K562 (cell line): ENCODE measurements at regions not wholly inside any gene's neighbourhood (a gene's known extent, or its start where the extent isn't known, plus 50 kb on each side); places are given as distances from the start of the nearest gene placed in this dataset.

Experiments
- CEBPB ChIP-seq: fragments of 450-650 bp; IDR thresholded peaks from 2 replicates; pipeline ENCODE4 v1.6.1; 2016; ENCODE audit warnings: missing genetic modification characterization, missing compliant biosample characterization
- CTBP1 ChIP-seq: fragments of 450-650 bp; IDR thresholded peaks from 2 replicates; pipeline ENCODE4 v1.6.1; 2016; ENCODE audit warnings: borderline replicate concordance
- ELF4 ChIP-seq: fragments of 450-650 bp; formaldehyde crosslinking; IDR thresholded peaks from 2 replicates; pipeline ENCODE4 v1.4.0; 2022; ENCODE audit warnings: missing genetic modification characterization
- NFIC ChIP-seq: fragments of 450-650 bp; IDR thresholded peaks from 2 replicates; pipeline ENCODE4 v1.6.1; 2017; ENCODE audit warnings: mild to moderate bottlenecking, inconsistent platforms
- NFRKB ChIP-seq: fragments of 450-650 bp; IDR thresholded peaks from 2 replicates; pipeline ENCODE4 v1.6.1; 2016; ENCODE audit warnings: low read depth
- XRCC3 ChIP-seq: fragments of 450-650 bp; IDR thresholded peaks from 2 replicates; pipeline ENCODE4 v1.6.1; 2017; ENCODE audit warnings: mild to moderate bottlenecking, moderate library complexity
- TF ChIP-seq, protein P1 (sequence below), 2 experiments: fragments of 150-350 bp in 1 of 2; IDR thresholded peaks; 2 replicates each; pipeline ENCODE4 v1.6.1; 2012 to 2016; ENCODE audit warnings: low read depth in 2 of 2, low read length in 2 of 2, mild to moderate bottlenecking in 1 of 2, moderate library complexity in 1 of 2
- TF ChIP-seq, protein P2 (sequence below): fragments of 250-450 bp; sonication (Bioruptor Pico); IDR thresholded peaks from 2 replicates; pipeline ENCODE4 v1.8.0; 2022; ENCODE audit warnings: inconsistent platforms, mild to moderate bottlenecking, moderate library complexity, borderline replicate concordance
- TF ChIP-seq, protein P3 (sequence below): fragments of 450-650 bp; IDR thresholded peaks from 2 replicates; pipeline ENCODE4 v1.6.1; 2017; ENCODE audit warnings: antibody characterized with exemption
- TF ChIP-seq, protein P4 (sequence below): fragments of 450-650 bp; conservative IDR thresholded peaks from 2 replicates; pipeline ENCODE4 v1.6.1; 2016; ENCODE audit warnings: missing genetic modification characterization, low read depth, mild to moderate bottlenecking, control low read depth, missing compliant biosample characterization
- TF ChIP-seq, protein P5 (sequence below): IDR thresholded peaks from 2 replicates; pipeline ENCODE4 v1.6.1; 2011; ENCODE audit warnings: borderline replicate concordance, low read depth, mild to moderate bottlenecking, moderate library complexity, low read length; ENCODE audit not compliant: insufficient read depth, poor library complexity, severe bottlenecking
- TF ChIP-seq, protein P6 (sequence below): fragments of 450-650 bp; conservative IDR thresholded peaks from 2 replicates; pipeline ENCODE4 v1.6.1; 2016; ENCODE audit warnings: missing genetic modification characterization, low read depth, mild to moderate bottlenecking, missing compliant biosample characterization, moderate library complexity
- TF ChIP-seq, protein P7 (sequence below): conservative IDR thresholded peaks from 2 replicates; pipeline ENCODE4 v1.6.1; 2011; ENCODE audit warnings: low read depth, mild to moderate bottlenecking, low read length; ENCODE audit not compliant: control insufficient read depth

DNA sequence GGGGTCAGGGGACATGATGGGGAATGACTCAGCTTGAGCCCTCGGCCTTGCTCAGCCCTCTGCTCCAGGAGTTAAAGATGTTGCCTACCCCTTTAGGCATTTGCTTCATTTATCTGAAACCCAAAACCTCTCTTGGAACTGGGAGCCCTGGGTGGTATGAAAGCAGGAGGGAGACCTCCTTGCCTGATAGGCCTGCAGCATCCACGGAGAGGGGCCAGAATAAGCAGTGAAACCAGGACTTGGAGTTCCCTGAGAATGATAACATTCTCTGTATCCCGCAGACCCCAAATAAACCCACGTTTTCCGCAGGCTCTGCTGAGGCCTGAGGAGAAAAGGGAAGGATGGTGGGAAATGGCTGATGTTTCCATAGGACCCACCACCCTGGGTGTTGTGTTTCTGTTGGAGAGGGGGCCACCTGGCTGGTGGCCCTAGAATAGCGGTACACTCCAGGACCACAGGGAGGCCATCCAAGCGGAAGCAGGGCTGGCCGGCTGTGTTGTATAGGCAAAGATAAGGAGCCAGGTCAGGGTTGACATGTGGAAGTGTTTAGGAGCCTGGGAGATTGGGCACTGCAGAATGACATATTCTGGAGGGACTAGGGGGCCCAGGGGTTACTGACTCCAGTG lies 77.4 kb downstream of the FOXD2 start (continued):
- TF ChIP-seq, protein P1, sequence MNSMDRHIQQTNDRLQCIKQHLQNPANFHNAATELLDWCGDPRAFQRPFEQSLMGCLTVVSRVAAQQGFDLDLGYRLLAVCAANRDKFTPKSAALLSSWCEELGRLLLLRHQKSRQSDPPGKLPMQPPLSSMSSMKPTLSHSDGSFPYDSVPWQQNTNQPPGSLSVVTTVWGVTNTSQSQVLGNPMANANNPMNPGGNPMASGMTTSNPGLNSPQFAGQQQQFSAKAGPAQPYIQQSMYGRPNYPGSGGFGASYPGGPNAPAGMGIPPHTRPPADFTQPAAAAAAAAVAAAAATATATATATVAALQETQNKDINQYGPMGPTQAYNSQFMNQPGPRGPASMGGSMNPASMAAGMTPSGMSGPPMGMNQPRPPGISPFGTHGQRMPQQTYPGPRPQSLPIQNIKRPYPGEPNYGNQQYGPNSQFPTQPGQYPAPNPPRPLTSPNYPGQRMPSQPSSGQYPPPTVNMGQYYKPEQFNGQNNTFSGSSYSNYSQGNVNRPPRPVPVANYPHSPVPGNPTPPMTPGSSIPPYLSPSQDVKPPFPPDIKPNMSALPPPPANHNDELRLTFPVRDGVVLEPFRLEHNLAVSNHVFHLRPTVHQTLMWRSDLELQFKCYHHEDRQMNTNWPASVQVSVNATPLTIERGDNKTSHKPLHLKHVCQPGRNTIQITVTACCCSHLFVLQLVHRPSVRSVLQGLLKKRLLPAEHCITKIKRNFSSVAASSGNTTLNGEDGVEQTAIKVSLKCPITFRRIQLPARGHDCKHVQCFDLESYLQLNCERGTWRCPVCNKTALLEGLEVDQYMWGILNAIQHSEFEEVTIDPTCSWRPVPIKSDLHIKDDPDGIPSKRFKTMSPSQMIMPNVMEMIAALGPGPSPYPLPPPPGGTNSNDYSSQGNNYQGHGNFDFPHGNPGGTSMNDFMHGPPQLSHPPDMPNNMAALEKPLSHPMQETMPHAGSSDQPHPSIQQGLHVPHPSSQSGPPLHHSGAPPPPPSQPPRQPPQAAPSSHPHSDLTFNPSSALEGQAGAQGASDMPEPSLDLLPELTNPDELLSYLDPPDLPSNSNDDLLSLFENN (IDR thresholded peaks at IDR 0.05; ENCODE audit: low read depth in 2 of 2, low read length in 2 of 2) = no peak
- no peak for TF ChIP-seq XRCC3
- TF ChIP-seq NFRKB = no peak
- TF ChIP-seq CTBP1 = peak; percentile 47; the same call in 1 of the 2 replicates
- TF ChIP-seq, protein P2, sequence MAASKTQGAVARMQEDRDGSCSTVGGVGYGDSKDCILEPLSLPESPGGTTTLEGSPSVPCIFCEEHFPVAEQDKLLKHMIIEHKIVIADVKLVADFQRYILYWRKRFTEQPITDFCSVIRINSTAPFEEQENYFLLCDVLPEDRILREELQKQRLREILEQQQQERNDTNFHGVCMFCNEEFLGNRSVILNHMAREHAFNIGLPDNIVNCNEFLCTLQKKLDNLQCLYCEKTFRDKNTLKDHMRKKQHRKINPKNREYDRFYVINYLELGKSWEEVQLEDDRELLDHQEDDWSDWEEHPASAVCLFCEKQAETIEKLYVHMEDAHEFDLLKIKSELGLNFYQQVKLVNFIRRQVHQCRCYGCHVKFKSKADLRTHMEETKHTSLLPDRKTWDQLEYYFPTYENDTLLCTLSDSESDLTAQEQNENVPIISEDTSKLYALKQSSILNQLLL (CRISPR knock-in tag) = no peak
- TF ChIP-seq, protein P3, sequence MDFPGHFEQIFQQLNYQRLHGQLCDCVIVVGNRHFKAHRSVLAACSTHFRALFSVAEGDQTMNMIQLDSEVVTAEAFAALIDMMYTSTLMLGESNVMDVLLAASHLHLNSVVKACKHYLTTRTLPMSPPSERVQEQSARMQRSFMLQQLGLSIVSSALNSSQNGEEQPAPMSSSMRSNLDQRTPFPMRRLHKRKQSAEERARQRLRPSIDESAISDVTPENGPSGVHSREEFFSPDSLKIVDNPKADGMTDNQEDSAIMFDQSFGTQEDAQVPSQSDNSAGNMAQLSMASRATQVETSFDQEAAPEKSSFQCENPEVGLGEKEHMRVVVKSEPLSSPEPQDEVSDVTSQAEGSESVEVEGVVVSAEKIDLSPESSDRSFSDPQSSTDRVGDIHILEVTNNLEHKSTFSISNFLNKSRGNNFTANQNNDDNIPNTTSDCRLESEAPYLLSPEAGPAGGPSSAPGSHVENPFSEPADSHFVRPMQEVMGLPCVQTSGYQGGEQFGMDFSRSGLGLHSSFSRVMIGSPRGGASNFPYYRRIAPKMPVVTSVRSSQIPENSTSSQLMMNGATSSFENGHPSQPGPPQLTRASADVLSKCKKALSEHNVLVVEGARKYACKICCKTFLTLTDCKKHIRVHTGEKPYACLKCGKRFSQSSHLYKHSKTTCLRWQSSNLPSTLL = 0 out of 2 replicates have a peak, but pooled peaks have one; percentile 64
- TF ChIP-seq, protein P4, sequence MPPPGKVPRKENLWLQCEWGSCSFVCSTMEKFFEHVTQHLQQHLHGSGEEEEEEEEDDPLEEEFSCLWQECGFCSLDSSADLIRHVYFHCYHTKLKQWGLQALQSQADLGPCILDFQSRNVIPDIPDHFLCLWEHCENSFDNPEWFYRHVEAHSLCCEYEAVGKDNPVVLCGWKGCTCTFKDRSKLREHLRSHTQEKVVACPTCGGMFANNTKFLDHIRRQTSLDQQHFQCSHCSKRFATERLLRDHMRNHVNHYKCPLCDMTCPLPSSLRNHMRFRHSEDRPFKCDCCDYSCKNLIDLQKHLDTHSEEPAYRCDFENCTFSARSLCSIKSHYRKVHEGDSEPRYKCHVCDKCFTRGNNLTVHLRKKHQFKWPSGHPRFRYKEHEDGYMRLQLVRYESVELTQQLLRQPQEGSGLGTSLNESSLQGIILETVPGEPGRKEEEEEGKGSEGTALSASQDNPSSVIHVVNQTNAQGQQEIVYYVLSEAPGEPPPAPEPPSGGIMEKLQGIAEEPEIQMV (tag) = peak; percentile 93
- 0 out of 2 replicates have a peak, but pooled peaks have one; percentile 23 for TF ChIP-seq NFIC
- TF ChIP-seq, protein P5, sequence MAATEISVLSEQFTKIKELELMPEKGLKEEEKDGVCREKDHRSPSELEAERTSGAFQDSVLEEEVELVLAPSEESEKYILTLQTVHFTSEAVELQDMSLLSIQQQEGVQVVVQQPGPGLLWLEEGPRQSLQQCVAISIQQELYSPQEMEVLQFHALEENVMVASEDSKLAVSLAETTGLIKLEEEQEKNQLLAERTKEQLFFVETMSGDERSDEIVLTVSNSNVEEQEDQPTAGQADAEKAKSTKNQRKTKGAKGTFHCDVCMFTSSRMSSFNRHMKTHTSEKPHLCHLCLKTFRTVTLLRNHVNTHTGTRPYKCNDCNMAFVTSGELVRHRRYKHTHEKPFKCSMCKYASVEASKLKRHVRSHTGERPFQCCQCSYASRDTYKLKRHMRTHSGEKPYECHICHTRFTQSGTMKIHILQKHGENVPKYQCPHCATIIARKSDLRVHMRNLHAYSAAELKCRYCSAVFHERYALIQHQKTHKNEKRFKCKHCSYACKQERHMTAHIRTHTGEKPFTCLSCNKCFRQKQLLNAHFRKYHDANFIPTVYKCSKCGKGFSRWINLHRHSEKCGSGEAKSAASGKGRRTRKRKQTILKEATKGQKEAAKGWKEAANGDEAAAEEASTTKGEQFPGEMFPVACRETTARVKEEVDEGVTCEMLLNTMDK = peak; percentile 20
- no peak for TF ChIP-seq CEBPB (tag)
- TF ChIP-seq, protein P6, sequence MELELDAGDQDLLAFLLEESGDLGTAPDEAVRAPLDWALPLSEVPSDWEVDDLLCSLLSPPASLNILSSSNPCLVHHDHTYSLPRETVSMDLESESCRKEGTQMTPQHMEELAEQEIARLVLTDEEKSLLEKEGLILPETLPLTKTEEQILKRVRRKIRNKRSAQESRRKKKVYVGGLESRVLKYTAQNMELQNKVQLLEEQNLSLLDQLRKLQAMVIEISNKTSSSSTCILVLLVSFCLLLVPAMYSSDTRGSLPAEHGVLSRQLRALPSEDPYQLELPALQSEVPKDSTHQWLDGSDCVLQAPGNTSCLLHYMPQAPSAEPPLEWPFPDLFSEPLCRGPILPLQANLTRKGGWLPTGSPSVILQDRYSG (tag) = no peak
- TF ChIP-seq ELF4 (CRISPR knock-in tag) = no peak
- TF ChIP-seq, protein P7, sequence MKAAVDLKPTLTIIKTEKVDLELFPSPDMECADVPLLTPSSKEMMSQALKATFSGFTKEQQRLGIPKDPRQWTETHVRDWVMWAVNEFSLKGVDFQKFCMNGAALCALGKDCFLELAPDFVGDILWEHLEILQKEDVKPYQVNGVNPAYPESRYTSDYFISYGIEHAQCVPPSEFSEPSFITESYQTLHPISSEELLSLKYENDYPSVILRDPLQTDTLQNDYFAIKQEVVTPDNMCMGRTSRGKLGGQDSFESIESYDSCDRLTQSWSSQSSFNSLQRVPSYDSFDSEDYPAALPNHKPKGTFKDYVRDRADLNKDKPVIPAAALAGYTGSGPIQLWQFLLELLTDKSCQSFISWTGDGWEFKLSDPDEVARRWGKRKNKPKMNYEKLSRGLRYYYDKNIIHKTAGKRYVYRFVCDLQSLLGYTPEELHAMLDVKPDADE = peak; percentile 46; the same call in 1 of the 2 replicates
